Dendritic cell treated with granulocyte-macrophage colony-stimulating factor and Interleukin-4, amounts not matched to agents 40 ng/mL and 50 ng/mL, for 4 days (primary cell): ENCODE measurements at regions not wholly inside any gene's neighbourhood (a gene's known extent, or its start where the extent isn't known, plus 50 kb on each side); places are given as distances from the start of the nearest gene placed in this dataset.

ENCODE experiments used
- H3K27ac Mint-ChIP-seq: one replicate; pipeline ENCODE4 v1.8.0; 2022; ENCODE audit warnings: mild to moderate bottlenecking, mixed read lengths
- H3K27me3 Mint-ChIP-seq: one replicate; pipeline ENCODE4 v1.8.0; 2022; ENCODE audit warnings: mild to moderate bottlenecking, mixed read lengths
- H3K36me3 Mint-ChIP-seq: one replicate; pipeline ENCODE4 v1.8.0; 2022; ENCODE audit warnings: low read depth, mixed read lengths
- H3K4me1 Mint-ChIP-seq: one replicate; pipeline ENCODE4 v1.8.0; 2022; ENCODE audit warnings: low read depth, mixed read lengths
- H3K4me3 Mint-ChIP-seq: one replicate; pipeline ENCODE4 v1.8.0; 2022; ENCODE audit warnings: mild to moderate bottlenecking, moderate library complexity, mixed read lengths
- H3K9me3 Mint-ChIP-seq: one replicate; pipeline ENCODE4 v1.8.0; 2022; ENCODE audit warnings: mixed read lengths
- intact Hi-C: fragments of 100-400 bp; cut with micrococcal nuclease; formaldehyde crosslinking; loops from one replicate; pipeline ENCODE4 v1.15.0; 2022

- no peak overlapping the region for H3K27ac Mint-ChIP-seq
- H3K4me1 Mint-ChIP-seq = no peaks in the 10 kb centered on the region
- peaks cover 10% of the 10 kb centered on the region for H3K9me3 Mint-ChIP-seq
- intact Hi-C loops = no loop called here
- H3K27me3 Mint-ChIP-seq = peaks cover 1% of the 10 kb centered on the region
- H3K36me3 Mint-ChIP-seq = no peaks in the 10 kb centered on the region
- H3K4me3 Mint-ChIP-seq = no peak overlapping the region
Measured at GRCh38 chr10:128304271-128304670, 178.0 kb upstream of the MKI67 start.

GRCh38 chr10:128305601-128306345 is 179.6 kb upstream of the MKI67 start:
- no peak overlapping the region for H3K4me3 Mint-ChIP-seq
- intact Hi-C loops = no loop called here
- no peaks in the 10 kb centered on the region for H3K36me3 Mint-ChIP-seq
- no peaks in the 10 kb centered on the region for H3K4me1 Mint-ChIP-seq
- no peak overlapping the region for H3K27ac Mint-ChIP-seq
- peaks cover 1% of the 10 kb centered on the region for H3K27me3 Mint-ChIP-seq
- peaks cover 10% of the 10 kb centered on the region for H3K9me3 Mint-ChIP-seq

- Mint-ChIP-seq H3K4me1 (no peaks in the 10 kb centered on the region), H3K9me3 (peaks cover 4% of the 10 kb centered on the region), H3K27me3 (peaks cover 1% of the 10 kb centered on the region), H3K27ac (no peak overlapping the region), H3K36me3 (no peaks in the 10 kb centered on the region), H3K4me3 (no peak overlapping the region)
- intact Hi-C loops = no loop called here
Measured at GRCh38 chr10:128306535-128306934, 180.3 kb upstream of the MKI67 start.

- no peaks in the 10 kb centered on the region for H3K9me3 Mint-ChIP-seq
- H3K27ac Mint-ChIP-seq = no peak overlapping the region
- no peak overlapping the region for H3K4me3 Mint-ChIP-seq
- no peaks in the 10 kb centered on the region for H3K4me1 Mint-ChIP-seq
- intact Hi-C loops = no loop called here
- H3K27me3 Mint-ChIP-seq = peaks cover 3% of the 10 kb centered on the region
- H3K36me3 Mint-ChIP-seq = no peaks in the 10 kb centered on the region
Measured at GRCh38 chr10:128306966-128307365, 180.7 kb upstream of the MKI67 start.

GRCh38 chr10:128307820-128308219 is 181.6 kb upstream of the MKI67 start:
- Mint-ChIP-seq H3K4me3 (no peak overlapping the region), H3K4me1 (no peaks in the 10 kb centered on the region), H3K27me3 (peaks cover 3% of the 10 kb centered on the region), H3K36me3 (no peaks in the 10 kb centered on the region), H3K9me3 (no peaks in the 10 kb centered on the region), H3K27ac (no peak overlapping the region)
- intact Hi-C loops = no loop called here

GRCh38 chr10:128310971-128311658 is 184.9 kb upstream of the MKI67 start:
- Mint-ChIP-seq H3K9me3 (no peaks in the 10 kb centered on the region), H3K36me3 (no peaks in the 10 kb centered on the region), H3K27ac (no peak overlapping the region), H3K27me3 (peaks cover 1% of the 10 kb centered on the region), H3K4me3 (no peak overlapping the region), H3K4me1 (no peaks in the 10 kb centered on the region)
- intact Hi-C loops = no loop called here

GRCh38 chr10:128312250-128312649 is 186.0 kb upstream of the MKI67 start:
- intact Hi-C loops = no loop called here
- Mint-ChIP-seq H3K27me3 (peaks cover 1% of the 10 kb centered on the region), H3K9me3 (no peaks in the 10 kb centered on the region), H3K36me3 (no peaks in the 10 kb centered on the region), H3K4me3 (no peak overlapping the region), H3K4me1 (no peaks in the 10 kb centered on the region), H3K27ac (no peak overlapping the region)

GRCh38 chr10:128314686-128315085 is 188.5 kb upstream of the MKI67 start:
- Mint-ChIP-seq H3K36me3 (no peaks in the 10 kb centered on the region), H3K27me3 (peaks cover 1% of the 10 kb centered on the region), H3K27ac (no peak overlapping the region), H3K4me1 (no peaks in the 10 kb centered on the region), H3K4me3 (no peak overlapping the region), H3K9me3 (no peaks in the 10 kb centered on the region)
- intact Hi-C loops = no loop called here

GRCh38 chr10:128316121-128316726 is 190.0 kb upstream of the MKI67 start:
- Mint-ChIP-seq H3K9me3 (no peaks in the 10 kb centered on the region), H3K27me3 (peaks cover 1% of the 10 kb centered on the region), H3K27ac (no peak overlapping the region), H3K4me3 (no peak overlapping the region), H3K4me1 (no peaks in the 10 kb centered on the region), H3K36me3 (no peaks in the 10 kb centered on the region)
- intact Hi-C loops = no loop called here

GRCh38 chr10:128316925-128317324 is 190.7 kb upstream of the MKI67 start:
- no peaks in the 10 kb centered on the region for H3K36me3 Mint-ChIP-seq
- intact Hi-C loops = no loop called here
- H3K9me3 Mint-ChIP-seq = no peaks in the 10 kb centered on the region
- H3K4me1 Mint-ChIP-seq = no peaks in the 10 kb centered on the region
- no peak overlapping the region for H3K4me3 Mint-ChIP-seq
- H3K27me3 Mint-ChIP-seq = peaks cover under 1% of the 10 kb centered on the region
- H3K27ac Mint-ChIP-seq = no peak overlapping the region

- no peaks in the 10 kb centered on the region for H3K27me3 Mint-ChIP-seq
Measured at GRCh38 chr10:128318366-128318765, 192.1 kb upstream of the MKI67 start.

GRCh38 chr10:128318913-128319312 is 192.7 kb upstream of the MKI67 start:
- intact Hi-C loops = no loop called here
- H3K27ac Mint-ChIP-seq = no peak overlapping the region
- no peaks in the 10 kb centered on the region for H3K4me1 Mint-ChIP-seq
- H3K27me3 Mint-ChIP-seq = no peaks in the 10 kb centered on the region
- H3K9me3 Mint-ChIP-seq = no peaks in the 10 kb centered on the region
- no peak overlapping the region for H3K4me3 Mint-ChIP-seq
- no peaks in the 10 kb centered on the region for H3K36me3 Mint-ChIP-seq

More at GRCh38 chr10:128318366-128318765, 192.1 kb upstream of the MKI67 start:
- no peak overlapping the region for H3K27ac Mint-ChIP-seq
- no peaks in the 10 kb centered on the region for H3K36me3 Mint-ChIP-seq
- no peak overlapping the region for H3K4me3 Mint-ChIP-seq
- H3K9me3 Mint-ChIP-seq = no peaks in the 10 kb centered on the region
- intact Hi-C loops = no loop called here
- H3K4me1 Mint-ChIP-seq = no peaks in the 10 kb centered on the region

- no peaks in the 10 kb centered on the region for H3K4me1 Mint-ChIP-seq
- intact Hi-C loops = no loop called here
- H3K27me3 Mint-ChIP-seq = no peaks in the 10 kb centered on the region
- no peaks in the 10 kb centered on the region for H3K9me3 Mint-ChIP-seq
- H3K4me3 Mint-ChIP-seq = no peak overlapping the region
- no peak overlapping the region for H3K27ac Mint-ChIP-seq
- H3K36me3 Mint-ChIP-seq = no peaks in the 10 kb centered on the region
Measured at GRCh38 chr10:128322106-128322505, 195.9 kb upstream of the MKI67 start.

- Mint-ChIP-seq H3K4me3 (no peak overlapping the region), H3K27ac (no peak overlapping the region)
- intact Hi-C loops = no loop called here
Measured at GRCh38 chr10:128322950-128323349, 196.7 kb upstream of the MKI67 start.

More at GRCh38 chr10:128322950-128323349, 196.7 kb upstream of the MKI67 start:
- Mint-ChIP-seq H3K27me3 (no peaks in the 10 kb centered on the region), H3K4me1 (no peaks in the 10 kb centered on the region), H3K9me3 (no peaks in the 10 kb centered on the region), H3K36me3 (no peaks in the 10 kb centered on the region)
